KMS-11 (cell line): ENCODE measurements at regions not wholly inside any gene's neighbourhood (a gene's known extent, or its start where the extent isn't known, plus 50 kb on each side); places are given as distances from the start of the nearest gene placed in this dataset.

Source experiments
- H2AFZ ChIP-seq: fragments of 200-600 bp; sonication (generic); 2 replicates; pipeline ENCODE4 v1.6.1; 2016; ENCODE audit warnings: antibody characterized with exemption, mixed run types, low read depth
- H3K27ac ChIP-seq: fragments of 200-600 bp; sonication (generic); 2 replicates; pipeline ENCODE4 v1.6.1; 2016; ENCODE audit warnings: mild to moderate bottlenecking, mixed run types
- H3K27me3 ChIP-seq: fragments of 200-600 bp; sonication (generic); 2 replicates; pipeline ENCODE4 v1.6.1; 2017; ENCODE audit warnings: mild to moderate bottlenecking, low read depth, mixed run types, moderate library complexity; ENCODE audit not compliant: insufficient read depth
- H3K36me3 ChIP-seq: fragments of 200-600 bp; sonication (generic); 2 replicates; pipeline ENCODE4 v1.6.1; 2017; ENCODE audit warnings: mild to moderate bottlenecking, mixed run types; ENCODE audit not compliant: insufficient read depth
- H3K4me1 ChIP-seq: fragments of 200-600 bp; sonication (generic); 2 replicates; pipeline ENCODE4 v1.6.1; 2016; ENCODE audit warnings: mild to moderate bottlenecking, low read depth, mixed run types; ENCODE audit not compliant: poor library complexity, severe bottlenecking
- H3K4me2 ChIP-seq: fragments of 200-600 bp; sonication (generic); 2 replicates; pipeline ENCODE4 v1.7.0; 2016; ENCODE audit warnings: mild to moderate bottlenecking, mixed run types
- H3K4me3 ChIP-seq: fragments of 200-600 bp; sonication (generic); IDR thresholded peaks from 2 replicates; pipeline ENCODE4 v1.6.1; 2017; ENCODE audit warnings: low read depth, low read length, mixed read lengths; ENCODE audit not compliant: insufficient read depth
- H3K79me2 ChIP-seq: fragments of 200-600 bp; sonication (generic); 2 replicates; pipeline ENCODE4 v1.6.1; 2016; ENCODE audit warnings: low read depth, mixed run types; ENCODE audit not compliant: insufficient read depth
- H3K9ac ChIP-seq: fragments of 200-600 bp; sonication (generic); 2 replicates; pipeline ENCODE4 v1.6.1; 2016; ENCODE audit warnings: mild to moderate bottlenecking, mixed run types
- H4K20me1 ChIP-seq: fragments of 200-600 bp; sonication (generic); 2 replicates; pipeline ENCODE4 v1.6.1; 2016; ENCODE audit warnings: mild to moderate bottlenecking, mixed run types; ENCODE audit not compliant: insufficient read depth
- CTCF ChIP-seq: fragments of 200-600 bp; sonication (generic); conservative IDR thresholded peaks from 2 replicates; pipeline ENCODE4 v1.6.1; 2017; ENCODE audit warnings: low read depth, mild to moderate bottlenecking, antibody characterized with exemption, low read length, moderate library complexity, mixed read lengths

GRCh38 chr11:134637091-134638015 lies 225.3 kb upstream of the B3GAT1 start:
- Histone ChIP-seq H3K4me3 (no peak overlapping the region), H3K27me3 (no peaks in the 10 kb centered on the region), H3K36me3 (no peaks in the 10 kb centered on the region), H3K9ac (no peak overlapping the region), H3K79me2 (no peaks in the 10 kb centered on the region), H3K4me2 (peak overlapping the region; percentile 66), H2AFZ (peak overlapping the region; percentile 30; the same call in 1 of the 2 replicates), H4K20me1 (no peaks in the 10 kb centered on the region), H3K4me1 (peaks cover 41% of the 10 kb centered on the region), H3K27ac (peak overlapping the region; percentile 65)
- no peak for TF ChIP-seq CTCF

GRCh38 chr11:134636071-134636470 lies 224.0 kb upstream of the B3GAT1 start:
- H3K9ac ChIP-seq, result no peak overlapping the region
- no peak overlapping the region for H3K4me3 ChIP-seq
- no peak overlapping the region for H3K27ac ChIP-seq
- no peaks in the 10 kb centered on the region for H3K27me3 ChIP-seq
- TF ChIP-seq CTCF, result no peak
- no peaks in the 10 kb centered on the region for H3K79me2 ChIP-seq
- H4K20me1 ChIP-seq, result no peaks in the 10 kb centered on the region
- no peak overlapping the region for H2AFZ ChIP-seq
- no peak overlapping the region for H3K4me2 ChIP-seq
- H3K4me1 ChIP-seq, result peaks cover 41% of the 10 kb centered on the region
- H3K36me3 ChIP-seq, result no peaks in the 10 kb centered on the region

GRCh38 chr11:134634897-134635831 lies 223.1 kb upstream of the B3GAT1 start:
- H4K20me1 ChIP-seq, result no peaks in the 10 kb centered on the region

More at GRCh38 chr11:134634897-134635831, 223.1 kb upstream of the B3GAT1 start:
- Histone ChIP-seq H3K4me2 (no peak overlapping the region), H3K36me3 (no peaks in the 10 kb centered on the region), H3K4me3 (no peak overlapping the region), H3K27ac (no peak overlapping the region), H3K9ac (no peak overlapping the region), H2AFZ (no peak overlapping the region), H3K27me3 (no peaks in the 10 kb centered on the region), H3K79me2 (no peaks in the 10 kb centered on the region), H3K4me1 (peaks cover 36% of the 10 kb centered on the region)
- no peak for TF ChIP-seq CTCF
